Neural cell (in vitro differentiated cells): ENCODE measurements at regions not wholly inside any gene's neighbourhood (a gene's known extent, or its start where the extent isn't known, plus 50 kb on each side); places are given as distances from the start of the nearest gene placed in this dataset.

Experiments used
- REST ChIP-seq: IDR thresholded peaks from 2 replicates; pipeline ENCODE4 v1.6.1; 2012; ENCODE audit warnings: borderline replicate concordance
- SMC3 ChIP-seq: fragments of 450-650 bp; conservative IDR thresholded peaks from 2 replicates; pipeline ENCODE4 v1.6.1; 2014; ENCODE audit warnings: antibody characterized with exemption, mild to moderate bottlenecking, moderate library complexity; ENCODE audit not compliant: poor library complexity
- TF ChIP-seq, protein P1 (sequence below): fragments of 450-650 bp; IDR thresholded peaks from 2 replicates; pipeline ENCODE4 v1.5.1; 2014; ENCODE audit warnings: antibody characterized with exemption, mild to moderate bottlenecking, moderate library complexity; ENCODE audit not compliant: poor library complexity, severe bottlenecking

DNA sequence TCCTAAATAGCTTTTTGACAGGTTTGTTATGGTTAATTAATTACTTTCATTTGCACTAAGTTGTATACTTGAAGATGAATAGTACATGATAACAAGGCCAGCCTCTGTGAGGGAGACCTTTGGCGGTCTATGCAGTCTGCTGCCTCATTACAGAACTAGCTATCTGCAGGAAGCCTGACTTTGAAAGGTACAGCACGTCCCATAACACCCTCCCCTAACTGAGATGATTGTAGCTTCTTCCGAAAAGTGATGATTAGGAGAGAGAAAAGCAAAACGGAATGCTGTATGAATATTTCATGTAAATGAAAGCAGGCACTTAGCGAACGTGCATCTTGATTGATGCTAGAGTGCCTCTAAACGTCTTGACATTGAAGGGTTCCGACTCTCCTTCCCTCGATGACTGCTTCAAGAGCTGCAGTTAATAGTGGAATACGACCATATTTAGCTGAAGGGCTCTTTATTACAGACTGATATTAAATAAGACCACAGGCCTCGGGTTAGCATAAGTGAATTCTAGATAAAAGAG lies 116.2 kb upstream of the TMCO5A start:
- TF ChIP-seq, protein P1, sequence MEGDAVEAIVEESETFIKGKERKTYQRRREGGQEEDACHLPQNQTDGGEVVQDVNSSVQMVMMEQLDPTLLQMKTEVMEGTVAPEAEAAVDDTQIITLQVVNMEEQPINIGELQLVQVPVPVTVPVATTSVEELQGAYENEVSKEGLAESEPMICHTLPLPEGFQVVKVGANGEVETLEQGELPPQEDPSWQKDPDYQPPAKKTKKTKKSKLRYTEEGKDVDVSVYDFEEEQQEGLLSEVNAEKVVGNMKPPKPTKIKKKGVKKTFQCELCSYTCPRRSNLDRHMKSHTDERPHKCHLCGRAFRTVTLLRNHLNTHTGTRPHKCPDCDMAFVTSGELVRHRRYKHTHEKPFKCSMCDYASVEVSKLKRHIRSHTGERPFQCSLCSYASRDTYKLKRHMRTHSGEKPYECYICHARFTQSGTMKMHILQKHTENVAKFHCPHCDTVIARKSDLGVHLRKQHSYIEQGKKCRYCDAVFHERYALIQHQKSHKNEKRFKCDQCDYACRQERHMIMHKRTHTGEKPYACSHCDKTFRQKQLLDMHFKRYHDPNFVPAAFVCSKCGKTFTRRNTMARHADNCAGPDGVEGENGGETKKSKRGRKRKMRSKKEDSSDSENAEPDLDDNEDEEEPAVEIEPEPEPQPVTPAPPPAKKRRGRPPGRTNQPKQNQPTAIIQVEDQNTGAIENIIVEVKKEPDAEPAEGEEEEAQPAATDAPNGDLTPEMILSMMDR = no peak
- TF ChIP-seq SMC3 (peak; percentile 56), REST (peak; percentile 98)
